ENCODE measurements at regions not wholly inside any gene's neighbourhood (a gene's known extent, or its start where the extent isn't known, plus 50 kb on each side); places are given as distances from the start of the nearest gene placed in this dataset.

DNA sequence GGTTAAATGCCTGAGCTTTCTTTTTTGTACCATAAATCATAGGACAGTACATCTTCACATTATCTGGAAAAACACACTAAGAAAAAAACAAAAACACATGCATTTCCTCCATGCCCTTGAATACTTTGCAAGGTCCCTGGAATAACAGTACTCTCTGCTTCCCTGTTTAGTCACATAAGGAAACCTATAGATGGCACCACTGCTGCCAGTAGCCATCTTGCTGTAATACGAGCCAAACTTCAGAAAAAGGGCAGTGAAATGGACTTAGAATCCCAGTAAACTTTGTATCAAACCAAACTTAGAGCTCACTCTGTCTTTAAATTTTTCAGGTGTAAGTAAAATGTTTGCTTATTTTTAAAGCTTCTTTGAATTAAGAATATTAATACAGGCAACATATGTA lies 435.5 kb downstream of the KCNJ2 start:
- TF ChIP-seq, protein P1, sequence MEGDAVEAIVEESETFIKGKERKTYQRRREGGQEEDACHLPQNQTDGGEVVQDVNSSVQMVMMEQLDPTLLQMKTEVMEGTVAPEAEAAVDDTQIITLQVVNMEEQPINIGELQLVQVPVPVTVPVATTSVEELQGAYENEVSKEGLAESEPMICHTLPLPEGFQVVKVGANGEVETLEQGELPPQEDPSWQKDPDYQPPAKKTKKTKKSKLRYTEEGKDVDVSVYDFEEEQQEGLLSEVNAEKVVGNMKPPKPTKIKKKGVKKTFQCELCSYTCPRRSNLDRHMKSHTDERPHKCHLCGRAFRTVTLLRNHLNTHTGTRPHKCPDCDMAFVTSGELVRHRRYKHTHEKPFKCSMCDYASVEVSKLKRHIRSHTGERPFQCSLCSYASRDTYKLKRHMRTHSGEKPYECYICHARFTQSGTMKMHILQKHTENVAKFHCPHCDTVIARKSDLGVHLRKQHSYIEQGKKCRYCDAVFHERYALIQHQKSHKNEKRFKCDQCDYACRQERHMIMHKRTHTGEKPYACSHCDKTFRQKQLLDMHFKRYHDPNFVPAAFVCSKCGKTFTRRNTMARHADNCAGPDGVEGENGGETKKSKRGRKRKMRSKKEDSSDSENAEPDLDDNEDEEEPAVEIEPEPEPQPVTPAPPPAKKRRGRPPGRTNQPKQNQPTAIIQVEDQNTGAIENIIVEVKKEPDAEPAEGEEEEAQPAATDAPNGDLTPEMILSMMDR (conservative IDR thresholded peaks at IDR 0.05): no peak
- no peak for TF ChIP-seq EZH2 (IDR thresholded peaks at IDR 0.05; ENCODE audit: low read depth)

Measured in PC-9 (cell line).